GM23338 (cell line): ENCODE measurements at regions not wholly inside any gene's neighbourhood (a gene's known extent, or its start where the extent isn't known, plus 50 kb on each side); places are given as distances from the start of the nearest gene placed in this dataset. TPM values are rescaled to one million over a fixed set of nuclear protein-coding genes. Genes with fewer than 3 reads are reported as not detected.
A peak's percentile ranks its signal among the peaks of the same experiment; 100 is the strongest.

Experiments
- microRNA counts: library from miRNA; unstranded; fragments of <30 nt; microRNA quantifications from one replicate; lab custom pipeline; 2017
- microRNA-seq: library from miRNA; unstranded; fragments of <30 nt; microRNA quantifications from one replicate; pipeline ENCODE4, GENCODE V29; 2017
- small RNA-seq: library from RNA; depleted of rRNA; stranded (forward); fragments of <200 nt; gene quantifications from one replicate; pipeline ENCODE3, GENCODE V24; 2014; ENCODE audit warnings: low replicate concordance

MicroRNAs encoded in the stretch of these regions (microRNA counts, 767-probe panel; counts per million panel counts)
- microRNA hsa-miR-1269a (lab: Ali Mortazavi, UCI): not detected

Small RNA genes in the stretch of these regions (microRNA-seq; reads per million reads assigned to microRNA genes)
- gene MIR1269A: not detected

Small RNA genes in the stretch of these regions (small RNA-seq; reads per million reads assigned to genes)
- not detected for gene MIR1269A
- 0.32 reads per million, percentile 16 among the genes with 10 or more reads in this experiment for gene RNU2-40P
- not detected for gene RNU6-699P
